ENCODE measurements at regions not wholly inside any gene's neighbourhood (a gene's known extent, or its start where the extent isn't known, plus 50 kb on each side); places are given as distances from the start of the nearest gene placed in this dataset.
"Not testable (repeated sequence)": the region's sequence is repeated elsewhere in the genome, so short reads cannot be mapped to it uniquely, and the experiment has no call there.

GRCh38 chrX:458631-459061, 71.9 kb upstream of the PPP2R3B start:
- Mint-ChIP-seq H3K36me3 (peaks cover 0 to 9% of the 10 kb centered on the region in 2 donors), H3K27ac (no peak overlapping the region), H3K9me3 (peaks cover 18 to 25% of the 10 kb centered on the region in 2 donors)
- ATAC-seq (no peak), DNase-seq (ENCODE audit: low spot score in 2 of 2) (no peak)

DNA sequence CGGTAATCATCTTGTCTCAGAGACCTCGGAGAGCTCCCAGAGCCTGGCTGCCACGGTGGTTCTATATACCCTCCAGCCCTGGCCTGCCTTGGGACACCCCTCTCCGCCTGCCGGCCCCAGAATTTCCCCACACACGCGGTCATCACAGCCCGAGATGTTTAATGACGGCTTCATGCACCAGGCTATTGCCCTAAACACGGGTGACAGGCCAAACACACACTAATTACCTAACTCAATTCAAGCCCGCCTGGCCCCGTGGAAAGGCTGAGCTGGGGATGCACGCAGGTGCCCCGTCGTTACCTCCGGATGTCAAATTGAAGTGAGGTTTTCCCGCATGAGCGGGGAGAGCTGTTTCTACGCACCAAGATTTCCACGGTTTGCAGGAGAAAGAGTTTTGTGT, 72.9 kb upstream of the PPP2R3B start:
- ATAC-seq (no peak), DNase-seq (ENCODE audit: low spot score in 2 of 2) (no peak)
- H3K9me3 Mint-ChIP-seq, result peaks cover 18 to 25% of the 10 kb centered on the region in 2 donors
- H3K36me3 Mint-ChIP-seq, result peaks cover 0 to 9% of the 10 kb centered on the region in 2 donors
- no peak overlapping the region for H3K27ac Mint-ChIP-seq

- Mint-ChIP-seq H3K9me3 (peaks cover 18 to 25% of the 10 kb centered on the region in 2 donors), H3K36me3 (peaks cover 0 to 9% of the 10 kb centered on the region in 2 donors), H3K27ac (no peak overlapping the region)
- no peak for DNase-seq (ENCODE audit: low spot score in 2 of 2)
- ATAC-seq, result no peak
Observed at GRCh38 chrX:460116-460515, 73.4 kb upstream of the PPP2R3B start.

GRCh38 chrX:460823-461640, 74.3 kb upstream of the PPP2R3B start:
- Mint-ChIP-seq H3K27ac (no peak overlapping the region), H3K36me3 (peaks cover 0 to 9% of the 10 kb centered on the region in 2 donors), H3K9me3 (peaks cover 18 to 24% of the 10 kb centered on the region in 2 donors)
- DNase-seq (ENCODE audit: low spot score in 2 of 2), result no peak
- no peak for ATAC-seq

GRCh38 chrX:462853-463252, 76.1 kb upstream of the PPP2R3B start:
- ATAC-seq (no peak), DNase-seq (ENCODE audit: low spot score in 2 of 2) (no peak)
- Mint-ChIP-seq H3K27ac (no peak overlapping the region), H3K36me3 (no peaks in the 10 kb centered on the region), H3K9me3 (peaks cover 14 to 18% of the 10 kb centered on the region in 2 donors)

- ATAC-seq, result no peak
- H3K27ac Mint-ChIP-seq, result peak overlapping the region in 1 of 2 donors; percentile 72
Observed at GRCh38 chrX:465418-466215, 78.9 kb upstream of the PPP2R3B start.

GRCh38 chrX:466836-467235, 80.1 kb upstream of the PPP2R3B start:
- not testable (repeated sequence) for ATAC-seq; H3K36me3 Mint-ChIP-seq; H3K27ac Mint-ChIP-seq; DNase-seq (ENCODE audit: low spot score in 2 of 2)
- peaks cover 7 to 15% of the 10 kb centered on the region in 2 donors for H3K9me3 Mint-ChIP-seq

More at GRCh38 chrX:465418-466215, 78.9 kb upstream of the PPP2R3B start:
- H3K9me3 Mint-ChIP-seq, result peaks cover 14 to 18% of the 10 kb centered on the region in 2 donors
- H3K36me3 Mint-ChIP-seq, result no peaks in the 10 kb centered on the region
- DNase-seq (ENCODE audit: low spot score in 2 of 2), result no peak

DNA sequence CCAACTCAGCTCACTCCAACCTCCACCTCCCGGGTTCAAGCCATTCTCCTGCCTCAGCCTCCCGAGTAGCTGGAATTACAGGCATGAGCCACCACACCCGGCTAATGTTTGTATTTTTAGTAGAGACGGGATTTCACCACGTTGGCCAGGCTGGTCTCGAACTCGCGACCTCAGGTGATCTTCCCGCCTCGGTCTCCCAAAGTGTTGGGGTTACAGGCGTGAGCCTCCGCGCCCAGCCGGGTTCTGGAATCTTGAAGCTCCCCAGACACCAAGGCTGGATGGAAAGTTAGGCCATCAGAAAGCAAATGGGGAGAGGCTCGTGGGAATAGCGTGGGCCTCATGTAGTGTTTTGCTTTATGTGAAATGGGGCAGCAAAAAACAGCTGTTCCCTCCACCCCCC, 81.0 kb upstream of the PPP2R3B start:
- not testable (repeated sequence) for ATAC-seq; H3K36me3 Mint-ChIP-seq; H3K9me3 Mint-ChIP-seq; H3K27ac Mint-ChIP-seq; DNase-seq (ENCODE audit: low spot score in 2 of 2)

GRCh38 chrX:468979-469378, 82.3 kb upstream of the PPP2R3B start:
- no peak for DNase-seq (ENCODE audit: low spot score in 2 of 2)
- Mint-ChIP-seq H3K9me3 (peaks cover 0 to 4% of the 10 kb centered on the region in 2 donors), H3K36me3 (no peaks in the 10 kb centered on the region), H3K27ac (no peak overlapping the region)
- ATAC-seq, result no peak

- no peak overlapping the region for H3K27ac Mint-ChIP-seq
- no peaks in the 10 kb centered on the region for H3K36me3 Mint-ChIP-seq
- ATAC-seq, result no peak
- DNase-seq (ENCODE audit: low spot score in 2 of 2), result no peak
- peaks cover 0 to 4% of the 10 kb centered on the region in 2 donors for H3K9me3 Mint-ChIP-seq
Observed at GRCh38 chrX:470686-471085, 84.0 kb upstream of the PPP2R3B start.

DNA sequence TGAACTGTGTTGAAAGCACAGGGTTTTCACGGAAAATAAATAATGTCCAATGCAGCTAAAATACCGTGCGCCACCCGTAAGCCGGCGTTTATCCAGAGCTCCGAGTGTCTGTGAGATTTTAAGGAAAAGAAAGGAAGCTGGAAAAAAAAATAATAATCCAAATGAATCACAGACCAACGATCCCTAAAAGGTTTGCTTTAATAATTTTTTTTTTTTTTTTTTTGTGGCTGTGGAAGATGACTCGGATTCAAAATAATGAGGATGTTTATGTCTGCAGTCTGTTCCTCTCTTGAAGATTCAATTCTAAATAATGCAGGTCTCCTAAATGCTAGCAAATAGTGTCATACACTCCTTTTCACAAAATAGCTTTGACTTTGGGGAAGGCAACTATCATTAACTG, 84.6 kb upstream of the PPP2R3B start:
- no peak for DNase-seq (ENCODE audit: low spot score in 2 of 2)
- no peaks in the 10 kb centered on the region for H3K36me3 Mint-ChIP-seq
- no peak for ATAC-seq
- H3K9me3 Mint-ChIP-seq, result peaks cover 0 to 4% of the 10 kb centered on the region in 2 donors
- H3K27ac Mint-ChIP-seq, result no peak overlapping the region

DNA sequence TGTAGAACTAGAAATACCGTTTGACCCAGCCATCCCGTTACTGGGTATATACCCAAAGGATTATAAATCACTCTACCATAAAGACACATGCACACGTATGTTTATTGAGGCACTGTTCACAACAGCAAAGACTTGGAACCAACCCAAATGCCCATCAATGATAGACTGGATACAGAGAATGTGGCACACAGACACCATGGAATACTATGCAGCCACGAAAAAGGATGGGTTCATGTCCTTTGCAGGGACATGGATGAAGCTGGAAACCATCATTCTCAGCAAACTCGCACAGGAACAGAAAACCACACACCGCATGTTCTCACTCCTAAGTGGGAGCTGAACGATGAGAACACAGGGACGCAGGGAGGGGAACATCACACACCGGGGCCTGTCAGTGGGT, 85.6 kb upstream of the PPP2R3B start:
- H3K36me3 Mint-ChIP-seq; ATAC-seq; H3K9me3 Mint-ChIP-seq; DNase-seq (ENCODE audit: low spot score in 2 of 2); H3K27ac Mint-ChIP-seq: not testable (repeated sequence)

- Mint-ChIP-seq H3K27ac (no peak overlapping the region), H3K9me3 (peaks cover 0 to 4% of the 10 kb centered on the region in 2 donors), H3K36me3 (no peaks in the 10 kb centered on the region)
- ATAC-seq (no peak), DNase-seq (ENCODE audit: low spot score in 2 of 2) (no peak)
Observed at GRCh38 chrX:475926-476723, 89.4 kb upstream of the PPP2R3B start.

DNA sequence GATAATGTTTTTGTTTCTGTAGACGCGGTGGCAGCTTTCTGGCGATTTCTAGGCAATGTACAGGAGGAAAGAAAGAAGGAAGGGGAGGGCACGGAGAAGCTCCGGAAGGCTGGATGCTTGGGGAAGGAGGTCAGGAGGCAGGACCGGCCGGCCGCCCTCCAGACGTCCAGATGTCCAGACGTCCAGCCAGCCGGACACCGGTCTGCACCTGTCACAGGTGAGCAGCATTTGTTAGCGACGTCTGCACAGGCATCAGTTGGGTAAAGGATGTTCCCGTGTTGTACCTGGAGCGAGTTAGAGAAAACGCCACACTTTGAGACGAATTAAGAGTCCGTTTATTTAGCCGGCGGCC, 90.0 kb upstream of the PPP2R3B start:
- Mint-ChIP-seq H3K27ac (no peak overlapping the region), H3K9me3 (peaks cover 0 to 1% of the 10 kb centered on the region in 2 donors), H3K36me3 (no peaks in the 10 kb centered on the region)
- DNase-seq (ENCODE audit: low spot score in 2 of 2) (no peak), ATAC-seq (no peak)

DNA sequence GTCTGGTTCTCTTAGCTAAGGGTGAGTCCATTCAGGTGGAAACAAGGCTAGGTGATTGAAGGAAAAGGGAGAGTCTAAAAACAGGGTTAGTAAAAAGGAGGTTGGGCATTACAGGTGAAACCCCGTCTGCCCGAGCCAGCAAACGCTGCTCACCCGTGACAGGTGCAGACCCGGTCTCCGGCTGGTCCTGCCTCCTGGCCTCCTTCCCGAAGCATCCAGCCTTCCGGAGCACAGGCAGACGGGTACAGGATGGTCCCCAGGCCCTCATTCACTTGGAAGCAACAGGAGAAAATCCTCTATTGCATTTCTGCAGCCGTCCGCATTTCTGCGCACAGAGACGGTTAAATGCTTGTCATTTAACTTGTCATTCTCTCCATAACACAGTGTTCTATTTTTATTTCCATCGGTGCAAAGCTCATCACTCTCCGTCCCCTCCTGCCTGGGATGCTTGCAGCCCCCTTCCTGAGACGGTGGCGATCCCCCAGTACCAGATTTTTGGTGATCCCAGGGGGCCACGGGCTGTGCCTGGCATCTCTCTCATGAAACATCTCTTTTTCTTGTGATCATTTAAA, 90.8 kb upstream of the PPP2R3B start:
- DNase-seq (ENCODE audit: low spot score in 2 of 2) (no peak), ATAC-seq (no peak)
- H3K9me3 Mint-ChIP-seq, result peaks cover 0 to 4% of the 10 kb centered on the region in 2 donors
- H3K27ac Mint-ChIP-seq, result no peak overlapping the region
- no peaks in the 10 kb centered on the region for H3K36me3 Mint-ChIP-seq

GRCh38 chrX:479273-479981, 92.7 kb upstream of the PPP2R3B start:
- no peak overlapping the region for H3K27ac Mint-ChIP-seq
- ATAC-seq (peak; percentile 46 to 65), DNase-seq (ENCODE audit: low spot score in 2 of 2) (no peak)
- no peaks in the 10 kb centered on the region for H3K36me3 Mint-ChIP-seq
- peaks cover 0 to 4% of the 10 kb centered on the region in 2 donors for H3K9me3 Mint-ChIP-seq
